H9 (cell line): ENCODE measurements at regions not wholly inside any gene's neighbourhood (a gene's known extent, or its start where the extent isn't known, plus 50 kb on each side); places are given as distances from the start of the nearest gene placed in this dataset.

Experiments used
- DNase-seq: peaks from one replicate; pipeline ENCODE4 v3.0.0-alpha.2; 2017
- H2AFZ ChIP-seq: one replicate; pipeline ENCODE4 v1.6.1; 2013; ENCODE audit warnings: mild to moderate bottlenecking, low read length, control low read depth, moderate library complexity
- H2AK5ac ChIP-seq: 2 replicates; pipeline ENCODE4 v1.6.1; 2013; ENCODE audit warnings: low read length, control low read depth, mixed read lengths; ENCODE audit not compliant: insufficient read length
- H2BK120ac ChIP-seq: one replicate; pipeline ENCODE4 v1.6.1; 2013; ENCODE audit warnings: low read depth, mild to moderate bottlenecking, low read length, control low read depth, inconsistent platforms; ENCODE audit not compliant: poor library complexity, severe bottlenecking
- H2BK12ac ChIP-seq: 2 replicates; pipeline ENCODE4 v1.6.1; 2013; ENCODE audit warnings: low read length, control low read depth, mixed read lengths, low read depth; ENCODE audit not compliant: insufficient read length
- H2BK15ac ChIP-seq: 2 replicates; pipeline ENCODE4 v1.6.1; 2013; ENCODE audit warnings: low read depth, low read length, control low read depth
- H2BK20ac ChIP-seq: one replicate; pipeline ENCODE4 v1.6.1; 2013; ENCODE audit warnings: low read depth, mild to moderate bottlenecking, low read length, control low read depth, inconsistent platforms; ENCODE audit not compliant: poor library complexity, severe bottlenecking
- H2BK5ac ChIP-seq: 2 replicates; pipeline ENCODE4 v1.6.1; 2013; ENCODE audit warnings: low read length, control low read depth, mixed read lengths; ENCODE audit not compliant: insufficient read length
- H3K14ac ChIP-seq: 2 replicates; pipeline ENCODE4 v1.6.1; 2013; ENCODE audit warnings: low read length, control low read depth; ENCODE audit not compliant: insufficient read depth
- H3K18ac ChIP-seq: 2 replicates; pipeline ENCODE4 v1.6.1; 2013; ENCODE audit warnings: low read depth, mild to moderate bottlenecking, mixed read lengths, low read length, control low read depth; ENCODE audit not compliant: insufficient read length
- H3K23ac ChIP-seq: 2 replicates; pipeline ENCODE4 v1.6.1; 2013; ENCODE audit warnings: low read length, control low read depth, mixed read lengths, low read depth; ENCODE audit not compliant: insufficient read length
- H3K23me2 ChIP-seq: 2 replicates; pipeline ENCODE4 v1.6.1; 2013; ENCODE audit warnings: low read depth, mild to moderate bottlenecking, mixed read lengths, low read length, control low read depth; ENCODE audit not compliant: insufficient read length, poor library complexity, severe bottlenecking
- H3K27ac ChIP-seq: 2 replicates; pipeline ENCODE4 v1.5.1; 2013; ENCODE audit warnings: low read length, control low read depth, mixed read lengths, low read depth; ENCODE audit not compliant: insufficient read length
- H3K27me3 ChIP-seq: 2 replicates; pipeline ENCODE4 v1.6.1; 2013; ENCODE audit warnings: low read length, control low read depth, inconsistent platforms; ENCODE audit not compliant: insufficient read depth
- H3K4ac ChIP-seq: 2 replicates; pipeline ENCODE4 v1.6.1; 2013; ENCODE audit warnings: low read depth, mild to moderate bottlenecking, control low read depth, inconsistent platforms, low read length, moderate library complexity
- H3K4me1 ChIP-seq: 2 replicates; pipeline ENCODE4 v1.6.1; 2013; ENCODE audit warnings: low read length, control low read depth, inconsistent platforms; ENCODE audit not compliant: insufficient read depth
- H3K4me2 ChIP-seq: 2 replicates; pipeline ENCODE4 v1.6.1; 2013; ENCODE audit warnings: low read length, control low read depth, mixed read lengths; ENCODE audit not compliant: insufficient read length, insufficient read depth
- H3K56ac ChIP-seq: 2 replicates; pipeline ENCODE4 v1.6.1; 2013; ENCODE audit warnings: low read depth, mild to moderate bottlenecking, mixed read lengths, low read length, control low read depth; ENCODE audit not compliant: insufficient read length
- H3K79me1 ChIP-seq: 2 replicates; pipeline ENCODE4 v1.6.1; 2013; ENCODE audit warnings: low read depth, mild to moderate bottlenecking, moderate library complexity, low read length, control low read depth, inconsistent platforms; ENCODE audit not compliant: insufficient read depth, poor library complexity, severe bottlenecking
- H3K79me2 ChIP-seq: 2 replicates; pipeline ENCODE4 v1.6.1; 2013; ENCODE audit warnings: low read length, control low read depth, inconsistent platforms; ENCODE audit not compliant: insufficient read depth
- H3K9ac ChIP-seq: 2 replicates; pipeline ENCODE4 v1.6.1; 2013; ENCODE audit warnings: low read length, control low read depth, mixed read lengths; ENCODE audit not compliant: insufficient read length; ENCODE audit errors: extremely low read depth
- H3K9me3 ChIP-seq: one replicate; pipeline ENCODE4 v1.6.1; 2013; ENCODE audit warnings: low read depth, low read length, inconsistent platforms; ENCODE audit not compliant: control insufficient read depth
- H3T11ph ChIP-seq: one replicate; pipeline ENCODE4 v1.6.1; 2013; ENCODE audit warnings: mild to moderate bottlenecking, low read length, control low read depth, inconsistent platforms
- H4K20me1 ChIP-seq: one replicate; pipeline ENCODE4 v1.6.1; 2013; ENCODE audit not compliant: control insufficient read depth, insufficient read length, insufficient read depth
- H4K5ac ChIP-seq: 2 replicates; pipeline ENCODE4 v1.6.1; 2013; ENCODE audit warnings: low read depth, mild to moderate bottlenecking, mixed read lengths, low read length, control low read depth; ENCODE audit not compliant: insufficient read length
- H4K8ac ChIP-seq: replicated peaks from 2 replicates; pipeline ENCODE4 v1.6.1; 2013; ENCODE audit warnings: low read length, control low read depth, mixed read lengths, low read depth; ENCODE audit not compliant: insufficient read length
- H4K91ac ChIP-seq: 2 replicates; pipeline ENCODE4 v1.6.1; 2013; ENCODE audit warnings: low read depth, mild to moderate bottlenecking, moderate library complexity, mixed read lengths, low read length, control low read depth; ENCODE audit not compliant: insufficient read length
- H3K27ac Mint-ChIP-seq, 3 experiments: 2 replicates in 2 of 3; 3 replicates in 1 of 3; pipeline ENCODE4 v1.8.0; 2020 to 2021; ENCODE audit warnings: mixed read lengths in 3 of 3, mild to moderate bottlenecking in 1 of 3, moderate library complexity in 1 of 3
- H3K27me3 Mint-ChIP-seq: 2 replicates; pipeline ENCODE4 v1.8.0; 2021; ENCODE audit warnings: low read depth, mild to moderate bottlenecking, moderate library complexity, mixed read lengths
- H3K36me3 Mint-ChIP-seq, 3 experiments: 2 replicates in 2 of 3; 3 replicates in 1 of 3; pipeline ENCODE4 v1.8.0; 2020 to 2021; ENCODE audit warnings: low read depth in 3 of 3, mixed read lengths in 3 of 3; ENCODE audit not compliant: insufficient read depth in 1 of 3
- H3K4me1 Mint-ChIP-seq, 2 experiments: 2 replicates each; pipeline ENCODE4 v1.8.0; 2020; ENCODE audit warnings: mixed read lengths in 2 of 2
- H3K4me3 Mint-ChIP-seq, 2 experiments: 2 replicates in 1 of 2; 3 replicates in 1 of 2; pipeline ENCODE4 v1.8.0; 2020 to 2021; ENCODE audit warnings: mild to moderate bottlenecking in 2 of 2, mixed read lengths in 2 of 2, moderate library complexity in 1 of 2
- H3K9me3 Mint-ChIP-seq, 2 experiments: 2 replicates in 1 of 2; 3 replicates in 1 of 2; pipeline ENCODE4 v1.8.0; 2020; ENCODE audit warnings: mild to moderate bottlenecking in 2 of 2, mixed read lengths in 2 of 2, moderate library complexity in 1 of 2
- WGBS: extraction: QIAGEN DNeasy Blood & Tissue Kit; methylation state at CpG from one replicate; pipeline ENCODE4 v1.1.7; 2013; ENCODE audit warnings: missing lambda C conversion rate, low lambda C conversion rate, mixed read lengths; ENCODE audit not compliant: insufficient read length; ENCODE audit errors: extremely low coverage; 5-methylcytosine and 5-hydroxymethylcytosine counted together
- TF ChIP-seq, protein P1 (sequence below): fragments of 200-600 bp; sonication (generic); conservative IDR thresholded peaks from 3 replicates; pipeline ENCODE4 v1.8.0; 2021; ENCODE audit warnings: antibody characterized with exemption, mild to moderate bottlenecking

- no peak overlapping the region for H3T11ph ChIP-seq
- no peaks in the 10 kb centered on the region for H3K79me1 ChIP-seq
- H3K27ac ChIP-seq, result no peak overlapping the region
- H4K5ac ChIP-seq, result no peak overlapping the region
- Mint-ChIP-seq H3K9me3 (peaks cover 95 to 98% of the 10 kb centered on the region in 2 experiments), H3K27me3 (peaks cover 2% of the 10 kb centered on the region), H3K4me3 (no peak overlapping the region), H3K4me1 (no peaks in the 10 kb centered on the region), H3K27ac (no peak overlapping the region), H3K36me3 (peaks cover 28 to 48% (median 30%) of the 10 kb centered on the region in 3 experiments)
- no CpG with 5 or more reads among the region's 42 CpGs for WGBS
- H3K18ac ChIP-seq, result no peak overlapping the region
- TF ChIP-seq, protein P1, sequence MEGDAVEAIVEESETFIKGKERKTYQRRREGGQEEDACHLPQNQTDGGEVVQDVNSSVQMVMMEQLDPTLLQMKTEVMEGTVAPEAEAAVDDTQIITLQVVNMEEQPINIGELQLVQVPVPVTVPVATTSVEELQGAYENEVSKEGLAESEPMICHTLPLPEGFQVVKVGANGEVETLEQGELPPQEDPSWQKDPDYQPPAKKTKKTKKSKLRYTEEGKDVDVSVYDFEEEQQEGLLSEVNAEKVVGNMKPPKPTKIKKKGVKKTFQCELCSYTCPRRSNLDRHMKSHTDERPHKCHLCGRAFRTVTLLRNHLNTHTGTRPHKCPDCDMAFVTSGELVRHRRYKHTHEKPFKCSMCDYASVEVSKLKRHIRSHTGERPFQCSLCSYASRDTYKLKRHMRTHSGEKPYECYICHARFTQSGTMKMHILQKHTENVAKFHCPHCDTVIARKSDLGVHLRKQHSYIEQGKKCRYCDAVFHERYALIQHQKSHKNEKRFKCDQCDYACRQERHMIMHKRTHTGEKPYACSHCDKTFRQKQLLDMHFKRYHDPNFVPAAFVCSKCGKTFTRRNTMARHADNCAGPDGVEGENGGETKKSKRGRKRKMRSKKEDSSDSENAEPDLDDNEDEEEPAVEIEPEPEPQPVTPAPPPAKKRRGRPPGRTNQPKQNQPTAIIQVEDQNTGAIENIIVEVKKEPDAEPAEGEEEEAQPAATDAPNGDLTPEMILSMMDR, result no peak
- no peaks in the 10 kb centered on the region for H4K20me1 ChIP-seq
- no peak overlapping the region for H3K56ac ChIP-seq
- H2AFZ ChIP-seq, result no peak overlapping the region
- H3K23me2 ChIP-seq, result no peaks in the 10 kb centered on the region
- no peak overlapping the region for H3K14ac ChIP-seq
- H3K9me3 ChIP-seq, result peaks cover 67% of the 10 kb centered on the region
- no peak overlapping the region for H4K91ac ChIP-seq
- no peak overlapping the region for H2AK5ac ChIP-seq
- H3K4me1 ChIP-seq, result no peaks in the 10 kb centered on the region
- H3K9ac ChIP-seq, result no peak overlapping the region
- no peak overlapping the region for H2BK20ac ChIP-seq
- no peak overlapping the region for H2BK12ac ChIP-seq
- H3K23ac ChIP-seq, result no peak overlapping the region
- H4K8ac ChIP-seq, result no peak overlapping the region
- H2BK120ac ChIP-seq, result no peak overlapping the region
- DNase-seq, result no peak
- H3K4me2 ChIP-seq, result no peak overlapping the region
- H2BK15ac ChIP-seq, result no peak overlapping the region
- no peaks in the 10 kb centered on the region for H3K79me2 ChIP-seq
- H3K4ac ChIP-seq, result no peak overlapping the region
- no peak overlapping the region for H2BK5ac ChIP-seq
- H3K27me3 ChIP-seq, result no peaks in the 10 kb centered on the region
Observed at GRCh38 chr7:63067897-63068585, 930.6 kb upstream of the ZNF722 start.
